ENCODE measurements at regions not wholly inside any gene's neighbourhood (a gene's known extent, or its start where the extent isn't known, plus 50 kb on each side); places are given as distances from the start of the nearest gene placed in this dataset.

DNA sequence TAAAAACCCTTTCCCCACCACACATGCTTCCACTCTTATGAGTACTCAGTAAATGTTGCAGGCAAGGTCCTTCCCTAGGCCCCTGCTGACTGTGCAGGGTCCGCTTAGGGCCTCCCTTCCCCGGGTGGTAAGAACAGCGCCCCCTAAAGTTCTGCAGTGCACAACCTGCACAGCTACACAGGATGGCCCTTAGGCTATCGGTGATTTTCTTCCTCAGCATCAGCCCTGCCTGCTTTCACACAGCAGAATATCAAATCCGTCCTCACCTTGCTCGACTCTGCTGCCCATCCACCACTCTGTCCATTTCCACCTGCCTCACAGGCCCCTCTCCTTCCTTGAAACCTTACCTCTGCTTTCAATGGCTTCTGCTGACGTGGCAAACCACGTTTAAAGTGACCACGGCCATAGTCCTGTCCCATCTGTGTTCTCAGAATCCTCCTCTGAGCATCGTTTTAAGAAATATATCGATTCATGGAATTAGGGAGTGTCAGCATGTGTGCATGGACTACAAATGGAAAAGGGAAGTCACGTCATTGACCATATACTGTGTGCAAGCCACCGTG lies 51.4 kb upstream of the TMEM132E start:
- DNase-seq, result no peak

DNA sequence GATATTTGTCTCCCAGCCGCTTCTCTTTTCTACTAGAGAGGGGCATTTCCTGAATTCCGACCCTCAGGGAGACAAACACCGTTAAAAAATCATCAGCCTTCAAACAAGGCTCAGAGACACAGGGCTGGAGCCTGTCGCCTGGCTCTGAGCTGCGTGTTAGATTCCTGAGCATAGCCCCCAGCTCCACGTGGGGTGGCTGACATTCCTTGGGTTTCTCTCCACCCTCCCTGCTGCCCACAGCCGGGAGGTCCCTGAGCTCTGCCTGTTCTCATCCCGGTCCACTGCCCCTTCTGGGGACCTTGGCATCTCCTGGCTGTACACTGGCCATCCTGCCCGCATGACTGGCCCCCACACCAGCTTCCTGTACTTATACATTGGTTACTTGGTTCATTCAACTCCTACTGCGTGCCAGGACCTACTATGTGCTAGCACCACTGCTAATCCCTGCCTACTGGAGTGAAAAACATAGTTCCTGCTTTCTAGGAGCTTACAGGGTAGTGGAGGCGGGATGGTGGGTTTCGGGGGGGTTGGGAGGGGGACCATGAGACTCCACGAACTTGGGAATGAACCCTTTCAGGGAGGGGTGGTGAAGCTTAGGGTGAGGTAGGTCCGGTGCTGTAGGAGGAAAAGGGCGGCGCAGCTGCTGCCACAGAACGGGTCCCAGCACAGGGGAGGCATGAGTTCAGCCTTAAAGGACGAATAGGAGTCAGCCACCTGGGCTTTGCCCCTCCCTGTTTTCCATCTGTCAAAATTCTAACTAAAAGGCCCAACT lies 52.1 kb upstream of the TMEM132E start:
- no peak for DNase-seq

DNA sequence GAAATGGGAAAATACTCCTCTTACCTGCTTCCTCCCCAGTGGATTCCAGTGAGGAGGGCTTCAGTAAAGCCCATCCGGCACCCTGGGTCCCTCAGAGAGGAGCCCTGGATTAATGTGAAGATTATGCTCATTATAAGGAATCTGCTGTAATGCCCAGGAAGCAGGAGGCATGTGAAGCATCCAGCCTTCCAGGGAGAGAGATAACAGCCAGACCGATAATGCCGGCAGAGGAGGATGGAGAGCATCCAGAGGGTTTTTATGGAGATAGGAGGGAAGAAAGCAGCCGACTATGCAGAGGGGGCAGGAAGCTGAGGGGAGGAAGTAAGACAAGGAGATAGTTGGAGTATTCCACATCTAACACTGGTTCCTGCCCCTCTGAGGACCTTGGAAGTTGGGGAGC lies 53.7 kb upstream of the TMEM132E start:
- no peak for DNase-seq

DNA sequence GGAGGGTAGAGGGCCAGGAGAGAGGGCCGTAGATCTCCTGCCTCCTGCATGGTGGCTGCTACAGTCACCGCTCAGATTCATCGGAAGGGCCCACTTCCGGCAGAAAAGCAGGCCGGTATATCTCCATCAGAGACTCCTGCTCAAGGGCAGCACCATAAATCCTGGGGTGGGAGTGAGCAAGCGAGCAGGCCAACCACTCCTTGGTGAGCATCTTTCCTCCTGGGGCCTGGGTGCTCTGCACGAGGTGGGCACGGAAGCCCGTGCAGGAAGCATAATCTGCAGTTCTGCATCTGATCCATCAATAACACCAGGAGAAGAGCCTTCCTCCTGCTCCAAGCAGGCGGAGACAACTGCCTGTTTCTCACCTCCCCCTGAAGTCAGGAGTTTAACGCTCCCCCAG lies 57.4 kb upstream of the TMEM132E start:
- no peak for DNase-seq

DNA sequence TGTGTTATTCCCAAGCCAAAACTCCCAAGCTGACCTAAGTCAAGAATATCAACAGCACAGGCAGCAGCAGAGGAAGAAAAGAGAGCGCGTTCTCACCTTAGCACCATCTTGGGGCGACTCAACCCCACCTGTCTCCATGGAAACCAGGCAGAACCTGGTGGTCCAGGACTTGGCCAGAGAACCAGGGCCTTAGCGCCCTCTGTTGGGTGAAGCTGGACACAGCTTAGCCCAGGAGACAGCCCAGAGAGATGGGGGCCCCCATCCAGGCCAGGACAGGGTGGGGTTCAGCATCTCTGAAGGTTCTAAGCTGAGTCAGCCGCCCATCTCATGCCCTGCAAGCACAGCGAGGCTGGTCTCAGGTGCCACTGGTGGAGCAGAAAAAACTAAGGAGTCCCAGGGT lies 60.1 kb upstream of the TMEM132E start:
- DNase-seq, result peak; percentile 1 to 4

DNA sequence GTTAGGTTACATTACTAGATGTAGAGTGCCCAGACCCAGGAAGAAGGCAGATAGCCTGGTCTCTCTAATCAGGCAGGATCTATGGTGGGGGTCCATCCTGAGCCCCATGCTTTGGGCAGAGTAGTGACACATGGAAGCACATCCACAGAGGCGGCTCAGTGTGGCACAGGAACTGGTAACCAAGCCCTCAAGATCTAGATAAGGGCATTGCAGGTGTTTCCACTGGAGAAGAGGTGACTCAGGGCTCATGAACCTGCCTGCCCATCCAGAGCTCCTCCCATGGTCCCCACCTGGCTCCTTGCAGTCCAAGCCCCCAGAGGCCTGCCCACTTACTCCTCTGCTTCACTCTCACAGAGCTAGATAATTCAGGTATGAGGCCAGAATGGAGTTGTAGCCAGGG lies 62.0 kb upstream of the TMEM132E start:
- DNase-seq, result no peak

DNA sequence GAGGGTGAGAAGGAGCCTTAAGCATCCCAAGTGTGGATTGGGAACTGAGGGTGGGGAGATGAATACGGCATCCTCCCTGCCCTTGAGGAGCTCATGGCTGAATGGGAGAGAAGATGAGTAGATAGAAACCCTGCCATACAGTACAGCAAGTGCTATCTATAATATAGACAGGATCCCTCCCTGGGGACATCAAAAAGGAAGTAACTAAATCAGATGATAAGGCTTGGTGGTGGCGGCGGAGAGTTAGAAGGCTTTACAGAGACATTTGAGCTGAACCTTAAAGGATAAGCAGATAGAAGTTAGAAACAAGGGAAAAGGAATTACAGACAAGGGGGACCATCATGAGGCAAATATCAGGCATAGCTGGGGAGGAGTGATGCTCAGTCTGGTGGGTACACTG lies 67.5 kb upstream of the TMEM132E start:
- DNase-seq, result no peak

DNA sequence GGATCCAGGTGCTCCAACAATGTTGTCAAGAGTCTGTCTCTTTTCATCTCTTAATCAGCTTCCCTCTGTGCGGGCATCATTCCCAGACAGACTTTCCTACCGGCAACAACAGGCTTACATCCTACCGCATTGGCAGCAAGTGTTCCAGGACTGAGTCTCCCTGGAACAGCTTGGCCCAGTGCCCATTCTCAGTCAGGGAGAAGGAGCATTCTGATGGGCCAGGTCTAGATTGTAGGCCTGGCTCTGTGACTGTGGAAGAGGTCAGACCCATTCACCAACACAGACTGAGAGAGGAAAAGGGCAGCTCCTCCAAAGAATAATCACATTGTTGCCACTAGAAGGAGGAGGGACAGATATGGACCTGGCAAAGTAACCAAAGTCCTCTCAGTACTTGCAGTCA lies 68.1 kb upstream of the TMEM132E start:
- DNase-seq, result no peak

DNA sequence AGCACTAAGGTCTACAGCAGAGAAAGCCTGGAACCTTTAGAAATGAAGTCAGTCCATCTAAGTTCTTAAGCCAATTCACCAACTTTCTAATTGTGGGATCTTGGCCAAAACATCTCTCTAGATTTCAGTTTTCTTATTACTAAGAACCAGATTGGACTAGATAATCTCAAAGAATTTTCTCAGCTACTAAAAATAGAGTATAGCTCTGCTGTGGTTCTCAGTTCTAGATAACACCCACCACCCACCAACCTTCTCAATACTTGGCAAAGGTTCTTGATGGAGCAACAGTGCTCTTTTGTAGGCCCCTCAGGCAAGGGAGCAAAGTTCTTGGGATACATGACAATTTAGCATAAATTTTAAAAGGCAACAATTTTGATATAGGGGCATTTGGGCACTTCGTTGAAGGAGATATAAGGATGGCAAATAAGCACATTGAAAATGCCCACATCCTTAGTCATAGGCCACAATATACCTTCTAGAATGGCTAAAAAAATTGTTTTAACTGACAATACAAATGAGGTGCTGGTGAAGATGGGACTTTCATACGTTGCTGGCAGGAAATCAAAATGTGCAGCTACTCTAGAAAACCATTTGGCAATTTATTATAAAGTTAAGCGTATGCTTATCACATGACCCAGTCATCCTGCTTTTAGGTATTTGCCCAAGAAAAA lies 74.4 kb upstream of the TMEM132E start:
- DNase-seq, result no peak

DNA sequence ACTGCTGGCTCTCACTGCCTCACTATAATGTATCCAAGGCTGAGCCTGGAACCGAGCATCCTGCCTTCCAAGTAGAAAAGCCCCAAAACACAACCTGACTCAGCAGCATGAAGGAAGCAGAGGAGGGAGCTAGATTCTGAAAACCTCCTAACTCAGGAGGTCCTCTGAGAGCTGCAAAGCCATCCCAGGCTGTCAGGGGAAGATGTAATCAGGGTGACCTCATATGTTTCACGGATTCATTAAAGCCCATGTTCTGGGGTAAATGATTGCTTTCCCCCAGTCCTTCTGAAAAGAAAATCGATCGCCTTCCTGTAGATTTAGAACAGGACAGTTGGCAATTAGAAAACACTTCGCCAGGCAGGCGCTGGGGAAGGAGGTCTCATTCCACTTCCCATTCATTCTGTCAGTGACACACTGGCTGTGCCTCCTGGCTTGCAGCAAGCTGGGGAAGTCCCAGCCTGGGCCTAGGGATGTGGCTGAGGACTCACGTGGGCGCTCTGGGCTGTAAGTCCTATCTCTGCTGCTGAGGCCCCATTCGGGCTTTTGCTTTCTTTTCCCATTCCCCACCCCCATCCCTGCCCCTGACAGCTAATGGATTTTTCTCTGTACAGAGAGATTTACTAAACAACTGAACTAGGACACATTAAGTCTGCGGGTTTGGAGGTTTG lies 75.7 kb upstream of the TMEM132E start:
- no peak for DNase-seq

DNA sequence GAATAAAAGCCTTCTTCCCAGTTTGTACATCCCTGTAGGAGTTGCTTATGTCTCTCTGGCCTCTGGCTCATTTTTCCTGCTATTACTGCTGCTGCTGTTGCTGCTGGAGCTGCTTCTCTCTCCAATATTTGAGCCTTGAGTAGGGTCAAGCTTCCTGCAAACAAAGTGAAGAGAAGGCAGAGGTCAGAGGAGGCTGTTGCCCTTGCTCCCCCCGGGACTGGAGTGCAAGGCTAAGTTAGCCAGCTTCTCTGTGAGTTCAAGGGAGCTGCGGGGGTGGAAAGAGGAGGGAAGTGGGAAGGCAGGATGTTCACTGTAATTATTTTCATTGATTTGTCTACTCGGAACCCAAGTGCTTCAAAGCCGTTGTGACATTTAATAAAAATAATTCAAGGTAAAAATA lies 77.0 kb upstream of the TMEM132E start:
- DNase-seq, result no peak

DNA sequence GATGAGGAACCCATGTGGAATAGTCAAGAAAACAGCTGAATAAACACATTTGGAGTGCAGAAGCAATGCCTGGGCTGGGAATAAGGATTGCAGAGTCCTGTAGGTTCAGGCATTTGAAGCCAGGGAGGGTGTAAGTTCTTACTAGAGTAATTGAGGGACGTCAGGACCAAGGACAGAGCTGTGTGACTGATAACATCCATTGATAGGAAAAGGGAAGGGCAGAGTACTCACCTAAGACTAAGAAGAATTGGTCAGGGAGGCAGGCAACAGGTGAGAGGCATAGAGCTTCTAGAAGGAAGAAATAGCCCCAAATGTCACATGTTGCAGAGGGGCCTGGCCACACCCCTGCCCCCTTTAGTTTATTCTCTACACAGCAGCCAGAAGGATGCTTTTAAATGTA lies 79.8 kb upstream of the TMEM132E start:
- no peak for DNase-seq

DNA sequence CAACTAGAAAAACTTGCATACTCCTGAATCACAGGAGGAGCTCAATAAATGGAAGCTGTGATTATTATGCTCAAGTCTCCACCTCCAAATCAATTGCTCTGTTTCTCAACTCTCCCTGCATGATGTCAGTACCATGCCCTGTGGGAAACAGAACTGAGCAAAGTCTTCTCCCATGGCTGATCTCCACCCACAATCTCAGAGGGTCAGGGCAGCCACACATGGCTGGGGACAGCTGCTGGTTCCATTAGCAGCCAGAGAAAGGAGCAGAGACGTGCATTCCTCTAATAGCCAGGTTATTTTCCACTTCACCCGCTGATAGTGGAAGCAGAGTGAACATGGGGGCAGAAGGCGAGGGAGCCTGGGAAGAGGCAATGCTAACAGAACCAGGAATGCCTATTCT lies 85.5 kb upstream of the TMEM132E start:
- DNase-seq, result no peak

DNA sequence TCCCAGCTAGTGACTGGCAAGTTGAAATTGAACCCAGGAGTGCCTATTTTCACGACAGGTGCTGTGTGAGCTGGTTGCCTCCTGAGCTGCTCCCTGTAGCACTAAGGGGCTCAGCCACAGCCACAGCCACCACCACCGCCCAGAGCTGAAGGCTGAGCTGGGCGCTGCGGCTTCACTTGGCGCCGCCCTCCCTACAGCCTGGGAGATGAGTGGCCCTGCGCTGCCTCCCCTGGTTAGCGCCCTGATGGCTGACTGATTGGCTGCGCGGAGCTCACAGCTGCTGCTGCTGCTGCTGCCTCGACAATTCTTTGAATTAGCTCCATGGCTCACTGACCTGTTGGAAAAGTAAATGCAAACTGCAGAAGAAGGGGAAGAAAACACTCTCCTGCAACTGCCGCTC lies 91.8 kb upstream of the TMEM132E start:
- DNase-seq, result no peak

DNA sequence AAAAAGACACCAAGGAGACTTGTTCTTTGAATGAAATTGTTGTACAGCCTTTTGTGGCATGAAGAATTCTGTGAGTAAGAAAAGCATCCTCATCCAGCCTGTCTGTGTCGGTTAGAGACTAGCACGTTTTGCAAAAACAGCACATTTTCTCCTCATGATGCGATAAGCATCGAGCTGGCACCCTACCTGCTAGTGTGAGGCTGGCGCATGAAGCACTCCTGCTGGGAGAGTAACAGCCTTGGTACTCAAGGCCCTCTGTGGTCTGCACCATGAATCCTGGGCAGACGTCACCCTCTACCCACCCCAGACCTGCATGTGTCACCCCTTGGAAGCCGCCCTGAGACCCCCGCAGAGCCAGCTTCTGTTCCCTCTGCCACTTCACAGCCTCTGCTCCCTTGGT lies 92.6 kb upstream of the TMEM132E start:
- DNase-seq, result no peak

DNA sequence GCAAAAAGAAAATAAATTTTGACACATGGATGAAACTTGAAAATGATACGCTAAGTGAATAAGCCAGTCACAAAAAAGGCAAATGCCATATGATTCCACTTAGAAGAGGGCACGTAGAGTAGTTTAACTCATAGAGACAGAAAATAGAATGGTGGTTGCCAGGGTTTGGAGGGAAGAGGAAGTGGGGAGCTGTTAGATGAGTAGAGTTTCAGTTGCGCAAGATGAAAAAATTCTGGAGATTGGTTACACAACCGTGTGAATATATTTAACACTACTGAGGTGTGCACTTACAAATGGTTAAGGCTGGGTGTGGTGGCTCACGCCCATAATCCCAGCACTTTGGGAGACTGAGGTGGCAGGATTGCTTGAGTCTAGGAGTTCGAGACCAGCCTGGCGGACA lies 93.4 kb upstream of the TMEM132E start:
- DNase-seq, result no peak

DNA sequence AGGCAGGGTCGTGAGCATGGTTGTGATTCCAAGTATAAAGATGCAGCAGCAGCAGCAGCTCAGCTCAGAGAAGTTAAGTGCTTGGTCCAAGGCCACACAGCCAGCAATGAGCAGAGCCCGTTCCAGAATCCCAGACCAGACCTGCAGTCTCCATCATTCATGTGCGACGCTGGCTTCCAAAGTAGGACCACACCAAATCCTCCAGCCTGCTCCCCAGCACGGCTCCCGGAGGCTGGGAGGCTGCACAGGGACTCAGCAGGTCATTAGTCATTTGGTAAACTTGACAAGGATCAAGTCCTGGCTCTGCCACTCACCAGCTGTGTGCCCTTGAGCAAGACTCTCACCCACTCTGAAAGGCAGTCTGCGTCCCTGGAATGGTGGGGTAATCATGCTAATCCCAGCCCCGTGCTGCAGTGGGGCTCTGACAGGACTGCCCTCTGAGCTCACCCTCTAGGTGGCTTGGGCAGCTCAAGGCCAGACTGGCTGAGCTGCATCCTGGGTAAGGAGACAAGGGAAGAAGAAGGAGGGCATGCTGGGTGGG lies 95.1 kb upstream of the TMEM132E start:
- DNase-seq, result no peak

DNA sequence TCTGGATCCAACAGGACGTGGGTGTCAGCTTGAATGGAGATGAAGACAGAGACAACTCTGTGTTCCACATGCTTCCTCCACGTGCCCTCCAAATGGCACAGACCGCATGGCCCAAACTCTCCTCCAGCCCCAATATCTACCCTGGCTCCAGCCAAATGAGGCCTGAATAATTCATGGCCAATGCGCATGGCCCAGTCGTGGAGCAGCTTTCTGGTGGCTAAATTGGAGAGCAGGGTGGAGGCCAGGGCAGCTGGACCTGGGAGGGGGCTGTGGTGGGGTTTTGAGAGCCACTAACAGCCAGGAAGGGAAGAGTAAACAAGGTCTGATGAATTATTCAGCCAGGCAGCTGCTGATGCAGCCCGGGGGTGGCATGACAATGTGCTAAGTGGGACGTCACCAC lies 96.7 kb upstream of the TMEM132E start:
- DNase-seq, result no peak

DNA sequence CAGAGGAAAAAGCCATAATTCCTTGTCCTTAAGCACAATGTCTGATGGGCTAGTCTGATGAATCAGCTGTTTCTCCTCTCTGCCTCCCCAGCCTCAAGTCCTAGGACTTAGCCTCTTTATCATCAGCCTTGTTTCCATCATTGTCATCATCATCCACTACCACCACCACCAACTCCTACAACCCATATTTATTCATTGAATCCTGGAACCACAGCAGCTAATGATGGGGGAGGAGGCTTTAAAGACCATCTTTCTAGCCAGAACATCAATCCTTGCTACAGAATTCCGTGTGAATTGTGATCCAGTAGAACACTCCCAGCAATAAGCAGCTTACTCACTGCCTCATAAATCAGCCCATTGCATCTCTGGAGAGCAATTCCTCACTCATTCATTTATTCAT lies 97.6 kb upstream of the TMEM132E start:
- no peak for DNase-seq

DNA sequence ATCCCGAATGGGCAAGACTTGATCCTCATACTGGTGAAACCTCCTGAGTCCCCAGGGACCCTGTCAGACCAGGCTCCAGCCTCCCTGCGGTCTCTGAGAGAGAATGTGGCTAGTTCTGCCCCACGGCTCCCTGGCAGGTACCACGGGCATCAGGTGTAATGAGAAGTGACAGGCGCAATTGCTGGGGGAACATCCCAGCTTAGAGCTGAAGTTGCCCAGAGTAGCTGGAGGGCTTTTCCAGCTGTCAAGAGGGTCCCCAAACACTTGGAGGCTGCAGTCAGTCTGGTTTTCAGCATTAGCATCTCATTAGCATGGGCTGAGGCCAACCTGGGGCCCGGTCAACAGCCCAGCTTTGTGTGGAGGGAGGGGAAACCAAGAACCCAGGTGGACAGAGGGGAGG lies 100.0 kb upstream of the TMEM132E start:
- no peak for DNase-seq

DNA sequence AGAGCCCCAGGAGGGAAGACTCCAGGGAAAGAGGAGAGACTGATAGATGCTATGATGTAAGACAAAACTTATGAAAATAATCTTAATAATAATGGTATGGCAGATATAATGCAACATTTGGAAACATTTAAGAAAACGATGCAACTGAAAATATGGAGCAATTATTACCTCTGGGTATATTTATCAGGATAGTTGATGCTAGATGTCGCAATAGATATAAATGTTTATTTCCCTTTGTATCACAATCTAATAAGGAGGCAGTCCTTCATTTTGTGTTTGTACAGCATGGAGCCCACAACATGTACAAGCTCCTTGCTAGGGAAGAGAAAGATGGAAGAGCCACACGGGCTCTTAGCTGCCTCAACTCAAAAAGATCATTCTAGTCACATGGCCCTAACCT lies 101.1 kb upstream of the TMEM132E start:
- no peak for DNase-seq

DNA sequence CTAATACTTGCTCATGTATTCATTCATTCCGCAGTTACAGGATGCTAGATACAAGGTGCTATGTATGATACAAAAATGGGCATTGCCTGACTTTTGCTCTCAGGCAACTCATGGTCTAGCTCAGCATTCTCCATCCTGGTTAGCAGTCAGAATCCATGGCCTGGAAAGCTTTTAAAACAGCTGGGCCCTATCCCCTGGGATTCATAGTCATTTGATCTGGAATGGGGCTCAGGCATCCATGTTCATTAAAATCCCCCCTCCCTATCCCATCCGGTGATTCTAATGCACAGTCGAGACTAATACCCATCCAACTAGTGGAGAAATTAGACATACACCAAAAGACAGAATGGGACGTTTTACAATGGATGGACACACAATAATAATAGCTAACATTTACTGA lies 104.1 kb upstream of the TMEM132E start:
- no peak for DNase-seq

DNA sequence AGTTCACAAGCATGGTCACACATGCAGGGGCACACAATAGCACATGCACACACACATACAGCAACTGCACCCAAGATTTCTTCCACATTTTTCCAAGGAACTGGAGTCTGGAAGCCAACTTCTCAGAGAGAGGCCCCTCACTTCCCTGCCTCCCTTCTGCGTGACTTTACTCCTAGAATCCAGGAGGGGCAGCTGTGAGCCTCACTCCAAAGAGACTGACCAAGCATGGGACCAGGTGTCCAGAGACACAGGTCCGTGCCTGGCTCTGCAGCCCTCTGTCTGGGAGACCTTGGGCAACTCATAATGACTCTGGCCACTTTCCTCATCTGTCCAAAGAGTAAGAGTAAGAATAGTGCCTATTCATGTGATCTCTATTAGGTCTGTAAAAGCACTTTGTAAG lies 104.7 kb upstream of the TMEM132E start:
- no peak for DNase-seq

DNA sequence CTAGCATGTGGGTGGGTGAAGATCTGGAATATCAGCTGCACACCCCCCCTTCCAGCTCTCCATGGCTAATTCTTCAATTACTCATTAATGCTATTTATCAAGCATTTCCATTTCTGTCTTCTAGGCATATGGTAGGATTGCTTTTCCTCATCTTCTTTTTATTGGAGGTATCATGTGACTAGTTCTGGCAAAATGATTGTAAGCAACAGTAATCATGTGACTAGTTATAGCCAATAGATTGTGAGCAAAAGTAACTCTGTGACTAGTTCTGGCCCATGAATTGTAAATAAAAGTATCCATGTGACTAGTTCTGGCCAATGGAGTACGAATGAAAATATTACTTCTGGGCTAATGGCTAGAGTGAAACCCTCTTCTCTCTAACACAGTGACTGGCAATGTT lies 107.0 kb upstream of the TMEM132E start:
- DNase-seq, result no peak

Data from NCI-H1930 (cell line).